H9 (cell line): ENCODE measurements at regions not wholly inside any gene's neighbourhood (a gene's known extent, or its start where the extent isn't known, plus 50 kb on each side); places are given as distances from the start of the nearest gene placed in this dataset.

Experiments used
- DNase-seq: peaks from one replicate; pipeline ENCODE4 v3.0.0-alpha.2; 2017
- H2AFZ ChIP-seq: one replicate; pipeline ENCODE4 v1.6.1; 2013; ENCODE audit warnings: mild to moderate bottlenecking, low read length, control low read depth, moderate library complexity
- H2AK5ac ChIP-seq: 2 replicates; pipeline ENCODE4 v1.6.1; 2013; ENCODE audit warnings: low read length, control low read depth, mixed read lengths; ENCODE audit not compliant: insufficient read length
- H2BK120ac ChIP-seq: one replicate; pipeline ENCODE4 v1.6.1; 2013; ENCODE audit warnings: low read depth, mild to moderate bottlenecking, low read length, control low read depth, inconsistent platforms; ENCODE audit not compliant: poor library complexity, severe bottlenecking
- H2BK12ac ChIP-seq: 2 replicates; pipeline ENCODE4 v1.6.1; 2013; ENCODE audit warnings: low read length, control low read depth, mixed read lengths, low read depth; ENCODE audit not compliant: insufficient read length
- H2BK15ac ChIP-seq: 2 replicates; pipeline ENCODE4 v1.6.1; 2013; ENCODE audit warnings: low read depth, low read length, control low read depth
- H2BK20ac ChIP-seq: one replicate; pipeline ENCODE4 v1.6.1; 2013; ENCODE audit warnings: low read depth, mild to moderate bottlenecking, low read length, control low read depth, inconsistent platforms; ENCODE audit not compliant: poor library complexity, severe bottlenecking
- H2BK5ac ChIP-seq: 2 replicates; pipeline ENCODE4 v1.6.1; 2013; ENCODE audit warnings: low read length, control low read depth, mixed read lengths; ENCODE audit not compliant: insufficient read length
- H3K14ac ChIP-seq: 2 replicates; pipeline ENCODE4 v1.6.1; 2013; ENCODE audit warnings: low read length, control low read depth; ENCODE audit not compliant: insufficient read depth
- H3K18ac ChIP-seq: 2 replicates; pipeline ENCODE4 v1.6.1; 2013; ENCODE audit warnings: low read depth, mild to moderate bottlenecking, mixed read lengths, low read length, control low read depth; ENCODE audit not compliant: insufficient read length
- H3K23ac ChIP-seq: 2 replicates; pipeline ENCODE4 v1.6.1; 2013; ENCODE audit warnings: low read length, control low read depth, mixed read lengths, low read depth; ENCODE audit not compliant: insufficient read length
- H3K23me2 ChIP-seq: 2 replicates; pipeline ENCODE4 v1.6.1; 2013; ENCODE audit warnings: low read depth, mild to moderate bottlenecking, mixed read lengths, low read length, control low read depth; ENCODE audit not compliant: insufficient read length, poor library complexity, severe bottlenecking
- H3K27ac ChIP-seq: 2 replicates; pipeline ENCODE4 v1.5.1; 2013; ENCODE audit warnings: low read length, control low read depth, mixed read lengths, low read depth; ENCODE audit not compliant: insufficient read length
- H3K27me3 ChIP-seq: 2 replicates; pipeline ENCODE4 v1.6.1; 2013; ENCODE audit warnings: low read length, control low read depth, inconsistent platforms; ENCODE audit not compliant: insufficient read depth
- H3K4ac ChIP-seq: 2 replicates; pipeline ENCODE4 v1.6.1; 2013; ENCODE audit warnings: low read depth, mild to moderate bottlenecking, control low read depth, inconsistent platforms, low read length, moderate library complexity
- H3K4me1 ChIP-seq: 2 replicates; pipeline ENCODE4 v1.6.1; 2013; ENCODE audit warnings: low read length, control low read depth, inconsistent platforms; ENCODE audit not compliant: insufficient read depth
- H3K4me2 ChIP-seq: 2 replicates; pipeline ENCODE4 v1.6.1; 2013; ENCODE audit warnings: low read length, control low read depth, mixed read lengths; ENCODE audit not compliant: insufficient read length, insufficient read depth
- H3K56ac ChIP-seq: 2 replicates; pipeline ENCODE4 v1.6.1; 2013; ENCODE audit warnings: low read depth, mild to moderate bottlenecking, mixed read lengths, low read length, control low read depth; ENCODE audit not compliant: insufficient read length
- H3K79me1 ChIP-seq: 2 replicates; pipeline ENCODE4 v1.6.1; 2013; ENCODE audit warnings: low read depth, mild to moderate bottlenecking, moderate library complexity, low read length, control low read depth, inconsistent platforms; ENCODE audit not compliant: insufficient read depth, poor library complexity, severe bottlenecking
- H3K79me2 ChIP-seq: 2 replicates; pipeline ENCODE4 v1.6.1; 2013; ENCODE audit warnings: low read length, control low read depth, inconsistent platforms; ENCODE audit not compliant: insufficient read depth
- H3K9ac ChIP-seq: 2 replicates; pipeline ENCODE4 v1.6.1; 2013; ENCODE audit warnings: low read length, control low read depth, mixed read lengths; ENCODE audit not compliant: insufficient read length; ENCODE audit errors: extremely low read depth
- H3K9me3 ChIP-seq: one replicate; pipeline ENCODE4 v1.6.1; 2013; ENCODE audit warnings: low read depth, low read length, inconsistent platforms; ENCODE audit not compliant: control insufficient read depth
- H3T11ph ChIP-seq: one replicate; pipeline ENCODE4 v1.6.1; 2013; ENCODE audit warnings: mild to moderate bottlenecking, low read length, control low read depth, inconsistent platforms
- H4K20me1 ChIP-seq: one replicate; pipeline ENCODE4 v1.6.1; 2013; ENCODE audit not compliant: control insufficient read depth, insufficient read length, insufficient read depth
- H4K5ac ChIP-seq: 2 replicates; pipeline ENCODE4 v1.6.1; 2013; ENCODE audit warnings: low read depth, mild to moderate bottlenecking, mixed read lengths, low read length, control low read depth; ENCODE audit not compliant: insufficient read length
- H4K8ac ChIP-seq: replicated peaks from 2 replicates; pipeline ENCODE4 v1.6.1; 2013; ENCODE audit warnings: low read length, control low read depth, mixed read lengths, low read depth; ENCODE audit not compliant: insufficient read length
- H4K91ac ChIP-seq: 2 replicates; pipeline ENCODE4 v1.6.1; 2013; ENCODE audit warnings: low read depth, mild to moderate bottlenecking, moderate library complexity, mixed read lengths, low read length, control low read depth; ENCODE audit not compliant: insufficient read length
- H3K27ac Mint-ChIP-seq, 3 experiments: 2 replicates in 2 of 3; 3 replicates in 1 of 3; pipeline ENCODE4 v1.8.0; 2020 to 2021; ENCODE audit warnings: mixed read lengths in 3 of 3, mild to moderate bottlenecking in 1 of 3, moderate library complexity in 1 of 3
- H3K27me3 Mint-ChIP-seq: 2 replicates; pipeline ENCODE4 v1.8.0; 2021; ENCODE audit warnings: low read depth, mild to moderate bottlenecking, moderate library complexity, mixed read lengths
- H3K36me3 Mint-ChIP-seq, 3 experiments: 2 replicates in 2 of 3; 3 replicates in 1 of 3; pipeline ENCODE4 v1.8.0; 2020 to 2021; ENCODE audit warnings: low read depth in 3 of 3, mixed read lengths in 3 of 3; ENCODE audit not compliant: insufficient read depth in 1 of 3
- H3K4me1 Mint-ChIP-seq, 2 experiments: 2 replicates each; pipeline ENCODE4 v1.8.0; 2020; ENCODE audit warnings: mixed read lengths in 2 of 2
- H3K4me3 Mint-ChIP-seq, 2 experiments: 2 replicates in 1 of 2; 3 replicates in 1 of 2; pipeline ENCODE4 v1.8.0; 2020 to 2021; ENCODE audit warnings: mild to moderate bottlenecking in 2 of 2, mixed read lengths in 2 of 2, moderate library complexity in 1 of 2
- H3K9me3 Mint-ChIP-seq, 2 experiments: 2 replicates in 1 of 2; 3 replicates in 1 of 2; pipeline ENCODE4 v1.8.0; 2020; ENCODE audit warnings: mild to moderate bottlenecking in 2 of 2, mixed read lengths in 2 of 2, moderate library complexity in 1 of 2
- CTCF ChIP-seq: fragments of 200-600 bp; sonication (generic); conservative IDR thresholded peaks from 3 replicates; pipeline ENCODE4 v1.8.0; 2021; ENCODE audit warnings: antibody characterized with exemption, mild to moderate bottlenecking
- WGBS: extraction: QIAGEN DNeasy Blood & Tissue Kit; methylation state at CpG from one replicate; pipeline ENCODE4 v1.1.7; 2013; ENCODE audit warnings: missing lambda C conversion rate, low lambda C conversion rate, mixed read lengths; ENCODE audit not compliant: insufficient read length; ENCODE audit errors: extremely low coverage; 5-methylcytosine and 5-hydroxymethylcytosine counted together

- no peak overlapping the region for H4K5ac ChIP-seq
- no peak overlapping the region for H4K91ac ChIP-seq
- H3K4ac ChIP-seq, result no peak overlapping the region
- no CpG with 5 or more reads among the region's 1 CpG for WGBS
- no peaks in the 10 kb centered on the region for H3K23me2 ChIP-seq
- no peak overlapping the region for H3K27ac ChIP-seq
- H3K4me1 Mint-ChIP-seq, result no peaks in the 10 kb centered on the region
- H4K8ac ChIP-seq, result no peak overlapping the region
- H2BK5ac ChIP-seq, result no peak overlapping the region
- H3K79me1 ChIP-seq, result no peaks in the 10 kb centered on the region
- H3K27ac Mint-ChIP-seq, result no peak overlapping the region
- no peak overlapping the region for H3K18ac ChIP-seq
- no peaks in the 10 kb centered on the region for H3K4me1 ChIP-seq
- no peaks in the 10 kb centered on the region for H4K20me1 ChIP-seq
- no peak overlapping the region for H3K56ac ChIP-seq
- no peak overlapping the region for H2AFZ ChIP-seq
- no peak for TF ChIP-seq CTCF
- H3K14ac ChIP-seq, result no peak overlapping the region
- no peaks in the 10 kb centered on the region for H3K27me3 ChIP-seq
- no peaks in the 10 kb centered on the region for H3K9me3 ChIP-seq
- H3K4me2 ChIP-seq, result no peak overlapping the region
- H2BK120ac ChIP-seq, result no peak overlapping the region
- no peak overlapping the region for H3T11ph ChIP-seq
- H3K9ac ChIP-seq, result no peak overlapping the region
- H3K4me3 Mint-ChIP-seq, result no peak overlapping the region
- no peak overlapping the region for H2BK12ac ChIP-seq
- no peak overlapping the region for H3K23ac ChIP-seq
- H2BK20ac ChIP-seq, result no peak overlapping the region
- H3K36me3 Mint-ChIP-seq, result peaks cover 0 to 5% (median 0%) of the 10 kb centered on the region in 3 experiments; a peak in 1 of 7 replicates
- no peak overlapping the region for H2AK5ac ChIP-seq
- no peak for DNase-seq
- peaks cover 5 to 11% of the 10 kb centered on the region in 2 experiments; a peak in 3 of 5 replicates for H3K9me3 Mint-ChIP-seq
- no peaks in the 10 kb centered on the region for H3K27me3 Mint-ChIP-seq
- H3K79me2 ChIP-seq, result 0 out of 2 replicates have a peak, but pooled peaks cover 2% of the 10 kb centered on the region
- H2BK15ac ChIP-seq, result no peak overlapping the region
These were observed 584.3 kb downstream of the ADCYAP1 start for GRCh38 chr18:1488957-1489356.
